Suppressor macrophage treated with lipopolysaccharide for 4 hours (primary cell): ENCODE measurements at regions not wholly inside any gene's neighbourhood (a gene's known extent, or its start where the extent isn't known, plus 50 kb on each side); places are given as distances from the start of the nearest gene placed in this dataset.

ENCODE experiments used
- DNase-seq: peaks from one replicate; pipeline ENCODE4 v3.0.0-alpha.2; 2020

DNA sequence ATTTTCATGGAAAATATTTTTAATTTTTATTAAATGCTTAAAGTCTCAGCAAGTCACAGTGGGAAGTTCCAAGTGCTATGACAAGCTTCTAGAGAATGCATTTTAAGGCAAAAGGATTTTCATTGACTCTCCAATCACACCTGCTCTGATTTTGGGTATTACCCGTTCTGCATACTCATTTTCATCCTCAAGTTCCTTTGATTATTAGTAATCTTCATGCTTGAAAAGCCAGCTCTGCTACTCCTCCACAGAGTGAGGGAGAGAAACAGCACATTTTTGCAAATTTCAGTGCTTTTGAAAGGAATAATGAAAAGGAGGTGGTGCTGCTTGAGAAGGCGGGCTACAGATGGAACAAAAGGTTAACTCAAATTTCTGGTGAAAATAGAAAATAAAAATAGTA is 450.7 kb downstream of the NSUN3 start:
- DNase-seq = no peak

DNA sequence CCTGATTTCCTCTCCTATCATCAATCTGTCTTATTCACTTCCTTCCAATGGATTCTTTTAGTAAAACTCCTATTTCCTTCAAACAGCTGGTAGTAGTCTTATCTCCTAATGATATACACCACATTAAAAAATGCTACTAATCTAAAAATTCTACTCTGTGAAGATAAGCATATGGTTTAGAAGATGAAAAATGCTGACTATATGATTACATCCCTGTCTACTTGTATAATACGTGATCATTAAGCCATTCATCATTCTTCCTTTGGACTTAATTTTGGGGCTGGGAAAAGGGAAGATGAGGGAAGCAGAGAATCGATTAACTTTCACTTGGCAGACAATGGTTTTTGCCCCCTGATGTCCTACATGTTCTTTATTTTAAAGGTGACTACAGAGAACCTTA is 453.1 kb downstream of the NSUN3 start:
- no peak for DNase-seq

DNA sequence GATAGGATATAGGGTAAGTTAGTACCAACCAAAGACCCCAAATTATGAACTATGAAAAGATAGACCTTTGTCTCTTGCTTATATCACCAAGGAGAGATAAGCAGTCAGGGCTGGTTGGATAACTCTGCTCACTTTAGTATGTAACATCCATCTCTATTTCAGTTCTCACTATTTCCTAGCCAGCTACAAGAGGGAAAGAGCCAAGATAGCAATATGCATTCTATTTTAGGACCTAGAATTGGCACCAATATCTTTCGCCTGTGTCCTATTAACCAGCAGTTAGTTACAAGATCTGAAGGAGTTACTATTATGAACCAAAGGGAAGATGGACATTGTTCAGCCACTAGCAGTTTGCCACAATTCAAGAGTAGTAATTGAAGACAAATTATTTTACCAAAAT is 457.5 kb downstream of the NSUN3 start:
- DNase-seq = no peak

DNA sequence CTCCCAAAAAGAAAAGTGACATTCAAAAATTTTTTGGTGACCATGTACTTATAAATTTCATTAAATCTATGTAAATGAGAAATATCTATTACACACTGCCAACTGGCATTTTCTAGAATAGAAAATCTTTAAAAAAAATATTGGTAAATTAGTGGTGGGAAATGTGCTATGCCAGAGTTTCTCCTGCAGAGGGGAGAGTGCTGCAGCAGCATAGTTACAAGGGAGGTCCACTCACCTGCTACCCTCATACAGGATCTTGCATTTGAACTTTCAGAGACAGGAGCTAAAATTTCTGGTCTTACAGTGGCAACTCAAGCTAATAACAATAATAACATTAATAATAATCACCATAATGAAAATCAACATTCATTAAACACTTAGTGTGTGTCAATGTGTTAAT is 459.6 kb downstream of the NSUN3 start:
- DNase-seq = no peak

DNA sequence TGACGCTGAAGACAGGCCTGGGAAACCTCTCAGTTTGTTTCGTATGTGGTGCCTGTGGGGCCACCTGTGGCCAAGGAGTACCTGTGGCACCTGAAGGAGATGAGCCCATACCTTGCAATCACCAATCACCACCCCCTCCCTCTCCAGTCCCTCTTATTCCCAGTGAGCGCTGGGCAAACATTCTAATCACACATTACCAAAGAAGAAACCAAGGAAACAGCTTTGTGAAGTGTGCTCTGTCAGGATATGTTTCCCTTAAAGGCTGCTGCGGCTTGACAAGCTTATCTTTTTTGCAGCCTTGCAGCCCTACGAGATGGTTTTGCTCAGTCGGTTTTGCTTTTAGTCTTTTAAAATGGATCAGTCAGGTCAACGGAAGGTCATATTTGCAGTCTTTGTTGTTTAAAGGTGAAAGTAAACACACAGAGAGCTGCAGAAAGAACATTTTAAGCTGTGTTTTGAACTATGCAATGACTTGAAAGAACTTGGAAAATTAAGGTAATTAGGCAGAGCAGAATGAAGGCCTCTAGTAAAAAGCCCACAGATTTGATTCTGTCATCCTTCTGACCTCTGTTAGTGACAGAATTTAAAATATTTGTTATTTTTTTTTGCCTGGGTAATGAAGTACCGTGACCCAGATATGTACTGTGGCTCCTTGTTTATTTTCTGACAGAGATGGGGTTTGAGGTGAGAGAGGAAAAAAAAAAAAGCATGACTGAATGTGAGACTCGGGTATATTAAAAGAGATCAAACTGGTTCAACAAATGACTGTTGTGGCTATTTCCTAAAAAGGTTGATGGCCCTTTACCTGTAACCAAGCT is 461.4 kb downstream of the NSUN3 start:
- DNase-seq = no peak

DNA sequence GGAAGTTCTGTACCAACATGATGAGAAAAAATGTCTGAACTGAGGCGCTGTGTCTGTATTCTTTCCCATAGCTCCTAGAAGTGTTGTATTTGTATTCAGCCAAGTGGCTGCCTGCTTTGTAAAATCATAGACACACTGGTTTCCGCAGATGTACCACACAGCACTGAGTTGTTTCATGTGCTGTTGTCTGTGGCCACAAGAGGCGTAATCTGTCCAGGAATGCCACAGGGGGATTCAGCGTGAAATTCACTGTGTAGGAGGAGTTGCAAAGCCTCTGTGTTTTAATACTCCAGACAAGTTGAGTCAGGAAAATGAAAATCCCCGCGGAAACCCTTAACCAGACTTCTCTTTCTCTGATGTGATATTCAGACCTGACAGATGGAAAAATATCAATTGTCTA is 462.2 kb downstream of the NSUN3 start:
- DNase-seq = no peak

DNA sequence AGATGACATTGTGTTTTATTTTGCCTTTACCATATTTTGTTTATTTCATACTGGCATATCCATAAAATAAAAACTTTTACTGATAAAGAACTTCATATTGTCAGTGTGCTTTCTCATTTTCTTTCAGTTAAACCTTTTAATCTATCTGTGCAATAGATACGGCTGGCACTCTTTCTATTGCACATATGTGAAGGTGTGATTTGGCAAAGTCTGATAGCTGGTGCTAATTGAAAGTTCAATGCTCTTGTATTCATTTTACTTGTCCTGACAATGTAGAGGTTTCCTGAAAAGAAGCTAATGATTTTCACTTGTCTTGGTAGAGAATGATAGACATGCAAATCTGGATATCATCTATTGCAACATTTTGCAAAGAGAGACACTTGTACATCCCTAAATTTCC is 467.0 kb downstream of the NSUN3 start:
- no peak for DNase-seq

DNA sequence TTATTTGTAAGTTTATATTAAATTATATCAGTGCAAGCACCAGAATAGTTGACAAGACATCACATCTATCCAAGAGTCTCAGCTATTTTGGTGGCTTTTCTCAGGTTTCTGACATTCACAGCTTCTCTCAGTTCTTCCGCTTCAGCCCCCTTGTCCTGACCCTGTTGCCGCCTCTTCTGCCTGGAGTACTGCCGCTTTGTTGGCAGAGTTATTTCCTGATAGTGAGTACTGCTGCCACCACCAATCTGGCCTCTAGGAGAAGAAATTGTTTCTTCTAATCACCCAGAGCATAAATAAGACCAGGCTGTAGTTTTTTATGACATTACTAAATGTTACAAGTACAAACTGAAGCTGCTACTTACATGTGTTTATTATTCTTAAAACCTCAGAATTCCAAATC is 470.1 kb downstream of the NSUN3 start:
- no peak for DNase-seq

DNA sequence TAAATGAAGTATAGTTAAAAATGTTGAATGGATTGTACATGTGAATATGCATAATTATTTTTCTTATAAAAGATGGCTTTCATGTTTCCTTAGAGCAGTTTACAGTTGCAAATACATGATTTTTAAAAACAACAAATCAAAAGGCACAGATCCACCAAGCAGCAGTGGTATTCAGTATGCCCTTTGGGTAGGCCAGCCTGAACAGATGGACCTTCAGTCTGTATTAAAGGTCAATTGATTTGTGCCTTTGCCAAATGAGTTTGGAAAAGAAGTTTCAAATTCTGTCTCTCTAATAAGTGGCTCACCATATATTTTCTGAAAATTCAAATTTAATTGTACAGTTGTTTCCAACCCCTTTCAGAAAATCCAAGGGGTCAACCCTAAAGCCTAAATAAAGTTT is 477.1 kb downstream of the NSUN3 start:
- no peak for DNase-seq

DNA sequence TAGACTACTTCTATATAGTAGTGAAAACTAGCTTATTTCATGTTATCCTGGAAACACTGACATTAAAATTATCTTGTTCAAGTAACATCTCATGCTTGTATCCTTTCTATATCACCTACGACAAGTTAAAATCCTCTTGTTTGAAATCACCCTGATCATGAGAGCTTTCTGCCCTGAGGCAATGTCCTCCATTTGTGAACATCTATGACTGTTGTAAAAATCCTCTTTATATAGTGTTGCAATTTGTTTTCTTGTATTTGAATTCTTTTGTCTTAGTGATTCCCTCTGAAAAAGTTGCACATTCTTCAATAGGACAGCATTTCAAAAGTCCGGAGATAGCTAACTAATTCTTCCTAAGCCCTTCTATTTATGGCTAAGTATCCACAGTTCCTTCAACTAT is 480.3 kb downstream of the NSUN3 start:
- no peak for DNase-seq

DNA sequence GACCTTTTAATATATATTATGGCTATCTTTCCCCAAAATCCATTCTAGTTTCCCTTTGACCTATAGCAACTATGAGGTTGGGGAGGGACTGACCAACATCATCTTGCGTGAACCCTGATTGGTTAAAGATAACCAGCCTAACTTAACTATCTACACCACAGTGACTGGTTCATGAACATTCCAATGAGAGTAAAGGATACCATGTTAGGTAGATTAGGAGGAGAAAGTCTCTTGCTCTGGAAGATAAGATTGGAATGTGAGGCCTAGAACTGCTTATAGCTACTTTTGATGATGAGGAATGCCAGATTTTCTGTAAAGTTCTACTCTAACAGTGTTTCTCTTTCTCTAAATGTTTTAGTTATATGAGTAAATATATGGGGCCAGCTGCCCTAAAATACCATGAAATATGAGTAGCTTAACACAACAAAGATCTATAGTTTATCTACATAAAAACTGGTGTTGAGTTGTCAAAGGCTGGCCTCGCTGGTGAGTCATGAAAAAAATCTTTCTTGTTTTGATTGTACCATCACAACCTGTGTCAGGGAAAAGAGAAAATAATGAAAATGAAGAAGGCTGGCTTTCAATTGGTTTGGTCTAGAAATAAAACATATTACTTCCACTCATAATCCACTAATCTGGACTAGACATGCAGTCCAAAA is 481.4 kb downstream of the NSUN3 start:
- no peak for DNase-seq

DNA sequence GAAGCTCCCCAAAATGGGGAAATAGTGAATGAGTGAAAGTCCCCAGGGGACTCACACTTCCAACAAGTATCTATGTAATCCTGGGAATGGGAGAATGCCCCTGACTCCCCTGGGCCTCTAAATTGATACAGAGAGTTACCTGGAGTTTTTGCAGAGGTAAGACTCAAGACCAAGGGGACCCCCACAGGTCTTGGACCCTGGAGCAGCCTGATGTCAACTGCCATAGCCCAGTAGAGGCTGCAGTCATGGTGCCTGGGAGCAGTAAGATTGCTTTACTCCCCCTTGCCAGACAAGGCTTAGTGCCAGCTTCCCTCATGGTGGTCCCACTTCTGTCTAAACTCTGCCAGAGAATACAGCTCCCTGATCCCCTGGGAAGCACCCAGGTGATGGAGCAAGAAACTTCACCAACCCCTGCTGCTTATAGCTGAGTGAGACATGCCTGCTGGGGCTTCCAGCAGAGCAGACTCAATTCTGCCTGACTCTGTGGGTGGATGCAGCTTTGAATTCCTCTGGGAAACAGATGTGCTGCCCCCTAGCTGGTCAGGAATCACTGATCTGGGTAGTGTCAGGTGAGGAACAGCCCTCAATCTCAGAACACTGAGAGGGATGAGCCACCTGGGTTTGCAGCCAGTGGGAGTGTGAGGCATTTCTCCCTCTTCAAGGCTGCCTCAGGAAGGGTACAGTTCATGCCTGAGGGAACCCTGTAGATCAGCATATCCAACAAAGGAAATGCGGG is 485.9 kb downstream of the NSUN3 start:
- DNase-seq = no peak

DNA sequence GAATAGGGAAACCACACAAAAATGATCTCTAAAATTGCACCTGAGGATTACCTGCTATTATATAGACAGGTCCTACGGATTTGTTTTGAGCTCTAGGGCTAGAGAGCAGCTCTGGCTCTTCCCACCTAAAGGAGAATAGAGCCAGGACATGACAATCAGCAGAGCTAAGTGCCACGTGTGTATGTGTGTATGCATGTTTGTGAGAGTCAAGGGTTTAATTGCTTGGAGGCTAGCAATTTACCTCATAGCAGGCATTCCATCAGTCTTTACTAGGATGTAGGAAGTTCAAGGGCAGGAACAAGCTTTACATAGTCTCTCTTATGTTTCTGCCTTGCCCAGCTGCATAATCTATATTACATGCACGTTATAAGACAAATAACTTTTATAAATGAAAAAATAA is 498.2 kb downstream of the NSUN3 start:
- no peak for DNase-seq

DNA sequence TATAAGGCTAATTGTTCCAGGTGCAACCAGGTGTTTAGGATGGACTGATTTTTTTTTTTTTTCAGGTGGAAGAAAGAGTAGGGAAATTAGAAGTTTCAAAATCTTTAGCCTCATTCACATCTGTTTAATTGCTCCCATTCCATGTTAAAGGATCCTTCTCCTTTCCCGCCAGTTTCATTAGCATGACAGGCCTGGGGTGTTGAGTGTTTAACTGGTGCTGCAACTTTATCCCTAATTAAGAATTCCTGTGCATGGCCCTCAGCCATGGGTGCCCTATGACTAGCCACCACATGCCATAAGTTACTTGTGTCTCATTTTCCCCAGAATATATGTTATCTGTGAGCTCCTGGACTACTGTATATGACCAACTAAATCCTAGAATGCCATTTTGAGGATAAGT is 501.4 kb downstream of the NSUN3 start:
- DNase-seq = no peak

DNA sequence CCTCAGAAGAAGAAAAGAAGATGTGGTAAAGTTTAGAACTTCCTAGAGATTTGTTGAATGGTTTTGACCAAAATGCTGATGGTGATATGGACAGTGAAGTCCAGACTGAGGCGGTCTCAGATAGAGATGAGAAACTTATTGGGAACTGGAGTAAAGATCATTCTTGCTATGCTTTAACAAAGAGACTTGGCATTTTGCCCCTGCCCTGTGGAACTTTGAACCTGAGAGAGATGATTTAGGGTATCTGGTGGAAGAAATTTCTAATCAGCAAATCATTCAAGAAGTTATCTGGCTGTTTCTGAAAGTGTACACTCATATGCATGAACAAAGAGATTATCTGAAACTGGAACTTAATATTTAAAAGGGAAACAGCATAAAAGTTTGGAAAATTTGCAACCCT is 505.2 kb downstream of the NSUN3 start:
- DNase-seq = no peak

DNA sequence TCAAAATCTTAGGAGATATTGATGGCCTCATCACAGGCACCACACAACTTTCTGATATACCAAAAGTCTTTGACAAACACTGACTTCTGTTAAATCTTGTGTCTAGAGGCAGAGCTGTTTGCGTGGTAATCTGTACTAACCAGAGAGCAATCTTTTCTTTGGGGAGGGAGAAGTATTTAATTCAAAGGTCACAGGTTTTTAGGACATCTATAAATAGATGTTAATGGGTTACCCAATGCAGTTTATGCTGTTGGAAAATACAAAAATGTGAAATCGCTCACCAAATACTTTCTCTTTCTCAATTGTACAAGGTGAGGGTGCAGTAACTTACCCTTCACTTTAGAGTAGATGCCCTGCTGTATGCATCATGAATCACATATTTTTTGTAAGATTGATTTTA is 510.5 kb downstream of the NSUN3 start:
- DNase-seq = no peak

DNA sequence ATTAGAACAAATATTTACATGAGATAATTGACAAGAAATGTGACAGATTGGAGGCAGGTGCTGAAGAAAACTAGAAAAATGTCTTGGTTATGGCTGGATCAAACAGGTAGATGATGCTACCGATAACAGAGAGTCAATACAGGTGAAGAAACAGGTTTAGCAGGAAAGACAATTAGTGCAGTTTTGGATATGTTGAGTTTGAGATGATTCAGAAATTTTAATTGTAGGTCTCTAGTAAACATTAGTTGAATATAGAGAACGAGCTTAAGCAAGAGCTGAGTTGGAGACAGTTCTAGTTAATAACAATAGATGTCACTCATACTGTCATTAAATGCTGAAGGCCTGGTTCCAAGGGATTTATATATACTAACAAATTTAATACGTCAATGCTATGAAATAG is 524.4 kb downstream of the NSUN3 start:
- no peak for DNase-seq

DNA sequence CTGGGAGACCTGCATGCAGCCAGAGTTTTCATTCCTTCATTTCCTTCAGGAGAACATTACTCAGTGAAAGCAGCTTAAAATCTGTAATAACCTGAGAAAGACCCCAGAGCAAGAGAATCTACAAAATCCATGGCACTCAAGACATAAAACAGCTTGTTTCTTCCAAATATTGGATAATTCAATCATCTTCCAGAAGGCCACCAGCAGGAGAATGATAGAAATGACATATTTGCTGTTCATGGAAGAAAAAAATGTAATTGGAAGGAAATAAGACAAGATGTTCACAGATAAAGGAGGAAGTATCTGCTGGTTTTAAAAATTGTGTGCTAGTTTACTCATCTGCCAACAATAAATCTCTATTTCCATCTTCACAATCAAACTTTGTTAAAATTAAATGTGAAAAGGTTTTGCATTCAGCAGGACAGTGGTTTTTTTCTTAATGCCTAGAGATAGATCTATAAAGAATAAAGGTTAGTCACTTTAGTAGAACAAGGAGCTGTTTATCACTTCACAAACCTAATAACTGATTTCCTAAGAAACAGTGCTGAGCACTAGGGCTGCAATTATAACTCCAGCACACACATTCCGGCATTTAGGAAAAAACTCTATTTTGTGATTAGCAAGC is 530.8 kb downstream of the NSUN3 start:
- DNase-seq = no peak

DNA sequence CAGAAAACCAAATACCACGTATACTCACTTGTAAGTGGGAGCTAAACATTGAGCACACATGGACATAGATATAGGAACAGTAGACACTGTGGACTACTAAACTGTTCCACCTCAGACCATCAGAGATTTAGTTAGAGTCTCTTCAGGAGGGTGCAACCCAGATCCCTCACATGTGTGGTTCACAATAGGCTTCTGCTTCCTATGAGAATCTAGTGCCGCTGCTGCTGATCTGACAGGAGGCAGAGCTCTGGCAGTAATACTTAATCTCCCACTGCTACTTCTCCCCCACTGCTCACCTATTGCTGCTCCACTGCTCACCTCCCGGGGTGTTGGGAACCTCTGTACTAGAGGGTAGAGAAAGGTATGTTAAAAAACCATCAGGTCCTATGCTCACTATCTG is 533.3 kb downstream of the NSUN3 start:
- no peak for DNase-seq

DNA sequence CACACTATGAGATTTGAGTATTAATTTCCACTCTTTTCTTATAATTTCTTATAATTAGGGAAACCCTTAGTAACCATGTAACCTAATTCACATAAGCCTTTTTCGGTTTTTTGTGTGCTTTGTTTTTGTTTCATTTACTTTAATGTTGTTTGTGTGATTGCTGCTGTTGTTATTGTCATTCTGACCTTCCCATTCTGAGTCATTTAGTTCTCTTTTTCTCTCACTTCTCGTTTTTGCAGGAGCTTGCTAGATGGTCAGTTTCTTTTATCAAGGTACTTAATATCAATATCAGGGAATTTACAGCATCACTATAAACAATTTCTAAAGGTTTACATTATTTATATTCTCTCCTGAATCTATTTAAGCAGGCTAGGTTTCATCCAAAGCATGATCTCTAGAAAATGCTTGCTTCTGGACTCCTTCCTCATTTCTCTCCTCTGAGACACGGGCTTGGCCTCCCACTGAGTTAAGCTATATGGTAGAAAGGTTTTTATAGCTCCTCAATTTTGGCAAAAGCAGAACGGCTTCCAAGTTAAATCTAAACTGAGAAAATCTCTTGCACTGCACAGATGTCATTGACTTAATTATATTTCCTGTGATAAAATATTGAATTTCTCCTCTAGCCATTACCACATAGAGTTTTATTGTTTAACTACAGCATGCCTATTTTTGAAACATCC is 534.2 kb downstream of the NSUN3 start:
- DNase-seq = no peak

DNA sequence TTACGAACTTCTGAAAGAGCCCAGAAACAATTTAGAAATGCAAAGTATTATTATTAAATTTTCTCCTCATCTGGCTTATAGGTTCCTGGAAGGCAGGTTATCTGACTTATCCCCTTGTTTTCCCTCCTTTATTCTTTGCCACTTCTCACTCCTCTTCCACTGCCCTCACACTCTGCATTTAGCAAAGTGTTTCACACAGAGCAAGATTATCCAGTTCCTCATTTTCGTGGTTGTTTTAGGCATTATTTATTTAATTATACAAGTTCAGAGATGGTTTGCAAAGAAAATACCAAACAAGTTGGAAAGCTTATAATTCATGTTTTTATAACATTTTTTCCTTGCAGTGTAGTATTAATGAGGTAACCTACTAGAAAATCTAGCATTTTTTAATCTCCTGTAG is 544.9 kb downstream of the NSUN3 start:
- DNase-seq = no peak

DNA sequence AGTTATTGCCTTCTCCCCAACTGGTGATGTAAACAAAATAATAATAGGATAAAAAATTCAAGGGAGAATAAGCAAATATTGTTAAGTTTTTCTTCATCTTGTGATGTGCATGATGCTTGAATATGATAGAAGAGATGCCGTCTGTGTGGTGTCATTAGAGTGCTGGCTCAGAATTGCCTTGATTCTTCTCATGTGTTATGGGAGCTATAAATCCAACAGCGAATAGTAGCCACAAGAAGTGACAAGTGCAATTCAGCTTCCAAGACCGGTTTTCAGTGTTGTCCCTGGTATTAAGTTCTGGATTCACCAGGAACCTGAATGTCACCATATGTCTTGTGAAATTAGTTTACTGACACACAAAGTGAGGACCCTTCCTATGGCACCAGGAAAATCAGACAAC is 547.0 kb downstream of the NSUN3 start:
- no peak for DNase-seq

DNA sequence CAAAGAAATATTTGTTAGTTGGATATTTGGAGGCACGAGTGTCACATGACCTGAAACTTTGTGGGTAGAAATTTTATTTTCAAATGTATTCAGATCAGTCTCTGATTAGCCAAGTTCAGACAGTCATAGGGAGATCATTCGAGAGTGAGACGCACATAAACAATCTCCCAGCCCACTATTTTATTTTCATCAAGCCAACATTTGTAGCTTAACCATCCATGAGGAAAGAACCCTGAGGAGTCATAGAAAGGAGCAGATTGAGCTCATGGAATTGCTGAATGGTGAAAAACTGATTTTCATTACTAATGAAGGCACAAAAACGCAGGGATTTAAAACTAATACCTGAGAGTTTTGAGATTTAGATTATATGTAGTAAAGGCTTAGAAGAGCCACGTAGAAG is 548.7 kb downstream of the NSUN3 start:
- no peak for DNase-seq
